HepG2 (cell line): ENCODE measurements at regions not wholly inside any gene's neighbourhood (a gene's known extent, or its start where the extent isn't known, plus 50 kb on each side); places are given as distances from the start of the nearest gene placed in this dataset.

Source experiments
- ATAC-seq: fragments of 200-7000 bp; cut with Tn5 transposase; 3 replicates; pipeline ENCODE4 v1.9.1; 2020; ENCODE audit warnings: mild to moderate bottlenecking, moderate library complexity
- BruUV-seq: library from RNA; stranded (reverse); fragments of 400-500 nt; replicated peaks from 2 replicates; lab custom pipeline; 2021; lab: Mats Ljungman, UMichigan
- CTCF ChIA-PET: fragments of 300-600 bp; formaldehyde crosslinking; extraction: SDS; loops from one replicate; lab custom pipeline; 2021; ENCODE audit warnings: low total read pairs, inconsistent platforms, low intra/inter-chr PET ratio; lab: Yijun Ruan, JAX
- POLR2A ChIA-PET: fragments of 350-600 bp; sonication (Branson Sonifier 250); formaldehyde crosslinking; loops from one replicate; lab custom pipeline; 2020; ENCODE audit warnings: antibody characterized with exemption, inconsistent platforms; lab: Yijun Ruan, JAX
- DNase-seq: peaks from one replicate; pipeline ENCODE4 v3.0.0-alpha.2; 2015; ENCODE audit warnings: low spot score
- FAIRE-seq: peaks from 3 replicates; lab custom pipeline; 2011; peaks lifted over from hg19 to GRCh38; lab: Jason Lieb, UNC
- H2AFZ ChIP-seq: one replicate; pipeline ENCODE4 v1.6.1; 2011; ENCODE audit warnings: low read length, inconsistent platforms
- H3K27ac ChIP-seq: fragments of 300-600 bp; 3 replicates; pipeline ENCODE4 v1.8.0; 2011; ENCODE audit warnings: mixed run types, mild to moderate bottlenecking, mixed read lengths, low read length, inconsistent platforms; ENCODE audit not compliant: insufficient read depth; ENCODE audit errors: extremely low read length
- H3K27me3 ChIP-seq, 2 experiments: fragments of 200-600 bp in 1 of 2; 2 replicates in 1 of 2; 3 replicates in 1 of 2; pipeline versions ENCODE4 v1.6.0 to v1.8.0; 2011; ENCODE audit warnings: low read length in 2 of 2, mild to moderate bottlenecking in 2 of 2, moderate library complexity in 2 of 2, inconsistent platforms in 1 of 2; ENCODE audit not compliant: insufficient read depth in 2 of 2, control insufficient read depth in 1 of 2
- H3K36me3 ChIP-seq, 2 experiments: fragments of 200-600 bp in 1 of 2; replicated peaks in 1 of 2; 2 replicates in 1 of 2; 3 replicates in 1 of 2; pipeline versions ENCODE4 v1.5.1 to v1.8.0; 2011; ENCODE audit warnings: low read length in 2 of 2, inconsistent platforms in 1 of 2; ENCODE audit not compliant: insufficient read depth in 2 of 2, control insufficient read depth in 1 of 2
- H3K4me1 ChIP-seq: 2 replicates; pipeline ENCODE4 v1.5.1; 2012; ENCODE audit warnings: low read length, inconsistent platforms; ENCODE audit not compliant: insufficient read depth
- H3K4me2 ChIP-seq: 2 replicates; pipeline ENCODE4 v1.6.0; 2011; ENCODE audit warnings: low read depth, low read length, inconsistent platforms
- H3K4me3 ChIP-seq, 3 experiments: fragments of 200-600 bp in 1 of 3; sonication (generic), shearing (Covaris generic) in 1 of 3; replicated peaks in 1 of 3; 2 replicates each; pipeline ENCODE4 v1.5.1; 2011 to 2016; ENCODE audit warnings: low read length in 3 of 3, inconsistent platforms in 2 of 3, low read depth in 2 of 3, mild to moderate bottlenecking in 2 of 3, control low read depth in 1 of 3, mixed read lengths in 1 of 3; ENCODE audit not compliant: insufficient read depth in 1 of 3
- H3K79me2 ChIP-seq: one replicate; pipeline ENCODE4 v1.6.1; 2011; ENCODE audit warnings: low read length, inconsistent platforms; ENCODE audit not compliant: insufficient read depth
- H3K9ac ChIP-seq: 2 replicates; pipeline ENCODE4 v1.6.0; 2011; ENCODE audit warnings: mild to moderate bottlenecking, low read depth, low read length, inconsistent platforms; ENCODE audit not compliant: insufficient read depth
- H3K9me3 ChIP-seq: 2 replicates; pipeline ENCODE4 v1.5.1; 2012; ENCODE audit warnings: mild to moderate bottlenecking, low read length
- H4K20me1 ChIP-seq: 2 replicates; pipeline ENCODE4 v1.6.0; 2011; ENCODE audit warnings: inconsistent platforms, mild to moderate bottlenecking, low read length, moderate library complexity; ENCODE audit not compliant: insufficient read depth
- AHDC1 ChIP-seq: sonication (generic); formaldehyde crosslinking; IDR thresholded peaks from 2 replicates; pipeline ENCODE4 v1.5.1; 2020; ENCODE audit warnings: mild to moderate bottlenecking, missing genetic modification reagents, borderline replicate concordance
- FOXO1 ChIP-seq: sonication (generic); formaldehyde crosslinking; IDR thresholded peaks from 2 replicates; pipeline ENCODE4 v1.4.0; 2020; ENCODE audit warnings: missing genetic modification reagents
- HDAC6 ChIP-seq: fragments of 200-600 bp; sonication (generic); IDR thresholded peaks from 2 replicates; pipeline ENCODE4 v1.7.0; 2017; ENCODE audit warnings: mild to moderate bottlenecking, antibody characterized with exemption, low read length, low read depth
- HNF4A ChIP-seq: sonication (generic); formaldehyde crosslinking; IDR thresholded peaks from 2 replicates; pipeline ENCODE4 v1.4.0; 2020; ENCODE audit warnings: missing genetic modification reagents
- IRF2 ChIP-seq: IDR thresholded peaks from 2 replicates; pipeline ENCODE4 v1.6.1; 2018; ENCODE audit warnings: missing genetic modification reagents, missing compliant biosample characterization
- STAG1 ChIP-seq: sonication (generic); formaldehyde crosslinking; IDR thresholded peaks from 2 replicates; pipeline ENCODE4 v1.4.0; 2020; ENCODE audit warnings: missing genetic modification reagents
- STAT5B ChIP-seq: sonication (generic); formaldehyde crosslinking; IDR thresholded peaks from 2 replicates; pipeline ENCODE4 v1.4.0; 2020; ENCODE audit warnings: missing genetic modification reagents
- ZNF101 ChIP-seq: sonication (generic); formaldehyde crosslinking; IDR thresholded peaks from 2 replicates; pipeline ENCODE4 v1.4.0; 2020; ENCODE audit warnings: mild to moderate bottlenecking, low read depth, missing genetic modification reagents, borderline replicate concordance
- ZNF513 ChIP-seq: sonication (generic); formaldehyde crosslinking; conservative IDR thresholded peaks from 2 replicates; pipeline ENCODE4 v1.5.0; 2020; ENCODE audit warnings: missing genetic modification reagents
- WGBS: methylation state at CpG from one replicate; pipeline ENCODE4 v1.1.6; 2017; ENCODE audit warnings: low lambda C conversion rate; 5-methylcytosine and 5-hydroxymethylcytosine counted together
- in situ Hi-C: cut with HindIII; loops from 2 replicates; pipeline ENCODE4 v1.10.0; 2017; ENCODE audit warnings: low pct_unique_long_range_greater_than_20kb; ENCODE audit not compliant: extremely low pct_ligation_motif_present
- intact Hi-C: fragments of 100-400 bp; cut with micrococcal nuclease; formaldehyde crosslinking; loops from one replicate; pipeline ENCODE4 v1.10.0; 2022; ENCODE audit not compliant: unreplicated experiment
- TF ChIP-seq, protein P1 (sequence below): sonication (generic); formaldehyde crosslinking; IDR thresholded peaks from 2 replicates; pipeline ENCODE4 v1.4.0; 2020; ENCODE audit warnings: missing genetic modification reagents, borderline replicate concordance
- TF ChIP-seq, protein P2 (sequence below): IDR thresholded peaks from 2 replicates; pipeline ENCODE4 v1.4.0; 2020; ENCODE audit warnings: mild to moderate bottlenecking, missing genetic modification reagents

- peak; percentile 20 for DNase-seq
- intact Hi-C loops = no loop called here
- Histone ChIP-seq H4K20me1 (no peaks in the 10 kb centered on the region), H3K36me3 (no peaks in the 10 kb centered on the region), H3K27ac (no peak overlapping the region), H3K27me3 (no peaks in the 10 kb centered on the region), H3K9ac (no peak overlapping the region), H3K4me3 (no peak overlapping the region), H3K79me2 (no peaks in the 10 kb centered on the region), H3K9me3 (peaks cover 6% of the 10 kb centered on the region; the same call in 1 of the 2 replicates), H3K4me2 (peak overlapping the region; percentile 37; the same call in 1 of the 2 replicates), H2AFZ (no peak overlapping the region), H3K4me1 (peaks cover 12% of the 10 kb centered on the region)
- POLR2A ChIA-PET = no interaction called here
- FAIRE-seq = no peak
- in situ Hi-C loops = no loop called here
- WGBS = 28% methylated on average over 4 of the region's 5 CpGs
- no TSS peak for BruUV-seq
- ATAC-seq = peak; percentile 82
- CTCF ChIA-PET = no interaction called here
- TF ChIP-seq, protein P1, sequence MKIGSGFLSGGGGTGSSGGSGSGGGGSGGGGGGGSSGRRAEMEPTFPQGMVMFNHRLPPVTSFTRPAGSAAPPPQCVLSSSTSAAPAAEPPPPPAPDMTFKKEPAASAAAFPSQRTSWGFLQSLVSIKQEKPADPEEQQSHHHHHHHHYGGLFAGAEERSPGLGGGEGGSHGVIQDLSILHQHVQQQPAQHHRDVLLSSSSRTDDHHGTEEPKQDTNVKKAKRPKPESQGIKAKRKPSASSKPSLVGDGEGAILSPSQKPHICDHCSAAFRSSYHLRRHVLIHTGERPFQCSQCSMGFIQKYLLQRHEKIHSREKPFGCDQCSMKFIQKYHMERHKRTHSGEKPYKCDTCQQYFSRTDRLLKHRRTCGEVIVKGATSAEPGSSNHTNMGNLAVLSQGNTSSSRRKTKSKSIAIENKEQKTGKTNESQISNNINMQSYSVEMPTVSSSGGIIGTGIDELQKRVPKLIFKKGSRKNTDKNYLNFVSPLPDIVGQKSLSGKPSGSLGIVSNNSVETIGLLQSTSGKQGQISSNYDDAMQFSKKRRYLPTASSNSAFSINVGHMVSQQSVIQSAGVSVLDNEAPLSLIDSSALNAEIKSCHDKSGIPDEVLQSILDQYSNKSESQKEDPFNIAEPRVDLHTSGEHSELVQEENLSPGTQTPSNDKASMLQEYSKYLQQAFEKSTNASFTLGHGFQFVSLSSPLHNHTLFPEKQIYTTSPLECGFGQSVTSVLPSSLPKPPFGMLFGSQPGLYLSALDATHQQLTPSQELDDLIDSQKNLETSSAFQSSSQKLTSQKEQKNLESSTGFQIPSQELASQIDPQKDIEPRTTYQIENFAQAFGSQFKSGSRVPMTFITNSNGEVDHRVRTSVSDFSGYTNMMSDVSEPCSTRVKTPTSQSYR (CRISPR knock-in tag) = peak; percentile 52; the same call in 1 of the 2 replicates
- no peak for TF ChIP-seq FOXO1 (CRISPR knock-in tag)
- no peak for TF ChIP-seq HDAC6
- TF ChIP-seq ZNF513 (CRISPR knock-in tag) = no peak
- no peak for TF ChIP-seq AHDC1 (CRISPR knock-in tag)
- TF ChIP-seq ZNF101 (CRISPR knock-in tag) = no peak
- TF ChIP-seq, protein P2, sequence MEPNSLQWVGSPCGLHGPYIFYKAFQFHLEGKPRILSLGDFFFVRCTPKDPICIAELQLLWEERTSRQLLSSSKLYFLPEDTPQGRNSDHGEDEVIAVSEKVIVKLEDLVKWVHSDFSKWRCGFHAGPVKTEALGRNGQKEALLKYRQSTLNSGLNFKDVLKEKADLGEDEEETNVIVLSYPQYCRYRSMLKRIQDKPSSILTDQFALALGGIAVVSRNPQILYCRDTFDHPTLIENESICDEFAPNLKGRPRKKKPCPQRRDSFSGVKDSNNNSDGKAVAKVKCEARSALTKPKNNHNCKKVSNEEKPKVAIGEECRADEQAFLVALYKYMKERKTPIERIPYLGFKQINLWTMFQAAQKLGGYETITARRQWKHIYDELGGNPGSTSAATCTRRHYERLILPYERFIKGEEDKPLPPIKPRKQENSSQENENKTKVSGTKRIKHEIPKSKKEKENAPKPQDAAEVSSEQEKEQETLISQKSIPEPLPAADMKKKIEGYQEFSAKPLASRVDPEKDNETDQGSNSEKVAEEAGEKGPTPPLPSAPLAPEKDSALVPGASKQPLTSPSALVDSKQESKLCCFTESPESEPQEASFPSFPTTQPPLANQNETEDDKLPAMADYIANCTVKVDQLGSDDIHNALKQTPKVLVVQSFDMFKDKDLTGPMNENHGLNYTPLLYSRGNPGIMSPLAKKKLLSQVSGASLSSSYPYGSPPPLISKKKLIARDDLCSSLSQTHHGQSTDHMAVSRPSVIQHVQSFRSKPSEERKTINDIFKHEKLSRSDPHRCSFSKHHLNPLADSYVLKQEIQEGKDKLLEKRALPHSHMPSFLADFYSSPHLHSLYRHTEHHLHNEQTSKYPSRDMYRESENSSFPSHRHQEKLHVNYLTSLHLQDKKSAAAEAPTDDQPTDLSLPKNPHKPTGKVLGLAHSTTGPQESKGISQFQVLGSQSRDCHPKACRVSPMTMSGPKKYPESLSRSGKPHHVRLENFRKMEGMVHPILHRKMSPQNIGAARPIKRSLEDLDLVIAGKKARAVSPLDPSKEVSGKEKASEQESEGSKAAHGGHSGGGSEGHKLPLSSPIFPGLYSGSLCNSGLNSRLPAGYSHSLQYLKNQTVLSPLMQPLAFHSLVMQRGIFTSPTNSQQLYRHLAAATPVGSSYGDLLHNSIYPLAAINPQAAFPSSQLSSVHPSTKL (CRISPR knock-in tag) = peak; percentile 54
- TF ChIP-seq HNF4A (CRISPR knock-in tag) = peak; percentile 68
- no peak for TF ChIP-seq IRF2 (CRISPR knock-in tag)
- TF ChIP-seq STAG1 = no peak
- TF ChIP-seq STAT5B (CRISPR knock-in tag) = no peak
Observed at GRCh38 chr12:97672870-97673269, 210.3 kb downstream of the RMST start.
